ENCODE measurements at regions not wholly inside any gene's neighbourhood (a gene's known extent, or its start where the extent isn't known, plus 50 kb on each side); places are given as distances from the start of the nearest gene placed in this dataset.

- no peak for FAIRE-seq
These were observed 107.1 kb downstream of the CEBPB start for GRCh38 chr20:50297498-50298376.

GRCh38 chr20:50298554-50299324 lies 108.1 kb downstream of the CEBPB start:
- FAIRE-seq (no peak), DNase-seq (ENCODE audit: insufficient read length) (no peak)
- no peak for TF ChIP-seq POLR2AphosphoS5 (IDR thresholded peaks at IDR 0.05; ENCODE audit: low read depth, low read length)
- no peak for TF ChIP-seq POLR2A (IDR thresholded peaks at IDR 0.05; ENCODE audit: low read depth, low read length)
- TF ChIP-seq TAF1 (IDR thresholded peaks at IDR 0.05; ENCODE audit: borderline replicate concordance, low read depth, low read length), result no peak

More at GRCh38 chr20:50297498-50298376, 107.1 kb downstream of the CEBPB start:
- no peak for TF ChIP-seq POLR2AphosphoS5 (IDR thresholded peaks at IDR 0.05; ENCODE audit: low read depth, low read length)
- TF ChIP-seq TAF1 (IDR thresholded peaks at IDR 0.05; ENCODE audit: borderline replicate concordance, low read depth, low read length), result no peak
- TF ChIP-seq POLR2A (IDR thresholded peaks at IDR 0.05; ENCODE audit: low read depth, low read length), result no peak
- no peak for DNase-seq (ENCODE audit: insufficient read length)

GRCh38 chr20:50299325-50299629 lies 108.6 kb downstream of the CEBPB start:
- TF ChIP-seq TAF1 (IDR thresholded peaks at IDR 0.05; ENCODE audit: borderline replicate concordance, low read depth, low read length) (no peak), POLR2AphosphoS5 (IDR thresholded peaks at IDR 0.05; ENCODE audit: low read depth, low read length) (no peak), POLR2A (IDR thresholded peaks at IDR 0.05; ENCODE audit: low read depth, low read length) (no peak)
- no peak for FAIRE-seq

GRCh38 chr20:50301165-50301564 lies 110.5 kb downstream of the CEBPB start:
- FAIRE-seq (no peak), DNase-seq (ENCODE audit: insufficient read length) (no peak)
- no peak for TF ChIP-seq POLR2A (IDR thresholded peaks at IDR 0.05; ENCODE audit: low read depth, low read length)
- no peak for TF ChIP-seq POLR2AphosphoS5 (IDR thresholded peaks at IDR 0.05; ENCODE audit: low read depth, low read length)
- no peak for TF ChIP-seq TAF1 (IDR thresholded peaks at IDR 0.05; ENCODE audit: borderline replicate concordance, low read depth, low read length)

More at GRCh38 chr20:50299325-50299629, 108.6 kb downstream of the CEBPB start:
- no peak for DNase-seq (ENCODE audit: insufficient read length)

DNA sequence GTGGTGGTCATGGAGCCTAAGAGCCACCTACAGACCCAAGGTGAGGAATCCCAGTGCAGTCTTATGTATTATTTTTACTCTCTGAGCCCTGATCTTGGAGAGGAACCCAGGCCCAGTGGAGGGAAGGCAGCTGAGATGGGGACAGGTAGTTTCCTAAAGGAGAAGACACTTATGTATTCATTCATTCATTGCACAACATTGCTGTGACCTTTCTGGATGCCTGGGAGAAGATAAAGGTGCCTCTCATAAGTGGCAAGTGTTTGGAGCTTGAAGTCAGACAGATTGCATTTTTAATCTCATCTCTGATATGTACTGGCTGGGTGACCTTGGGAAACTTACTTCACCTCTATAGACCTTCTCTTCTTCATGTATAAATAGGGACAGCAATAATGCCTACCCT lies 111.1 kb downstream of the CEBPB start:
- DNase-seq (ENCODE audit: insufficient read length) (no peak), FAIRE-seq (no peak)
- TF ChIP-seq TAF1 (IDR thresholded peaks at IDR 0.05; ENCODE audit: borderline replicate concordance, low read depth, low read length) (no peak), POLR2AphosphoS5 (IDR thresholded peaks at IDR 0.05; ENCODE audit: low read depth, low read length) (no peak), POLR2A (IDR thresholded peaks at IDR 0.05; ENCODE audit: low read depth, low read length) (no peak)

- FAIRE-seq, result no peak
- TF ChIP-seq POLR2AphosphoS5 (IDR thresholded peaks at IDR 0.05; ENCODE audit: low read depth, low read length), result no peak
- no peak for TF ChIP-seq TAF1 (IDR thresholded peaks at IDR 0.05; ENCODE audit: borderline replicate concordance, low read depth, low read length)
- no peak for TF ChIP-seq POLR2A (IDR thresholded peaks at IDR 0.05; ENCODE audit: low read depth, low read length)
- no peak for DNase-seq (ENCODE audit: insufficient read length)
These were observed 111.9 kb downstream of the CEBPB start for GRCh38 chr20:50302341-50303057.

DNA sequence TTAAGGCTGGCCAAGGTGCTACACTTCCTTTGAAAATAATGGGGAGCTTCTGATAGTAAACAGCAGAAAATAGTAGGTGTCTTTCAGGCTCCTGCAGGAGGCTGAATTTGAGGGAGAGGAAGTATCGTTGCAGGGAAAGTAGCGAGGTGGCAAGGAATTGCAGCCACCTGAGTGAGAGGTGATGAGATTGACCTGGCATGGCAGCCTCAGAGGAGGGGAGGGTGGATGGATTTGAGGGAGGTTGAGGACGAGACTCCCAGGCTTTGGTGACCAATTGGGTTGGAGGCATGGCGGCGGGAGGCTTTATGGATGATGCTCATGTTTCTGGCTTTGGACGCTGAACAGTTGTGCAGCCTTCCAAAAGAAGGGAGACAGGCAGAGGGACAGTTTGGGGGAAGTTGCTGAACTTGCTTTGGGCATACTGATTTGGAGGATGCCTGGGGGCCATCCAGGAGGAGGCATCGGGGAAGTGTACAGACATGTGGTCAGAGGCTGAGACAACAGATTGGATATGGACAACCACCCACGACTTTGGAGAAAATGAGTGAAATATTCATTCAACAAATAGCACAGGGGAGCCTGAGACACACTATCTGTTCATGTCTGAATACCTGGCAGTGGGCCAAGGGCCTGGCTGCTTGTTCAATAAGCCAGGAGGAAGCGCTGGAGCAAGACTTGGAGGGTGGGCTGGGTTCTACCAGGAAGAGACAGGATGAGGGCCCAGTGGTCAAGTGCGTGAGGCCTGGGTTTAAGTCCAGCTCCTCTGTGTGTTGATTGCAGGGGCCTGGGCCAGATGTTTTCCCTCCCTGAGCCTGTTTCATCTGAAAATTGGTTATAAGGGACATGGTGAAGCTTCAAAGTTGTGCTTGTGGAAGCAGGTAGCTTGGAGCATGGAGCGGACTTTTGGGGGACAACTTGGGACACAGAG lies 113.2 kb downstream of the CEBPB start:
- FAIRE-seq, result no peak
- TF ChIP-seq POLR2A (IDR thresholded peaks at IDR 0.05; ENCODE audit: low read depth, low read length), result no peak
- no peak for TF ChIP-seq POLR2AphosphoS5 (IDR thresholded peaks at IDR 0.05; ENCODE audit: low read depth, low read length)
- TF ChIP-seq TAF1 (IDR thresholded peaks at IDR 0.05; ENCODE audit: borderline replicate concordance, low read depth, low read length), result no peak
- DNase-seq (ENCODE audit: insufficient read length), result no peak

DNA sequence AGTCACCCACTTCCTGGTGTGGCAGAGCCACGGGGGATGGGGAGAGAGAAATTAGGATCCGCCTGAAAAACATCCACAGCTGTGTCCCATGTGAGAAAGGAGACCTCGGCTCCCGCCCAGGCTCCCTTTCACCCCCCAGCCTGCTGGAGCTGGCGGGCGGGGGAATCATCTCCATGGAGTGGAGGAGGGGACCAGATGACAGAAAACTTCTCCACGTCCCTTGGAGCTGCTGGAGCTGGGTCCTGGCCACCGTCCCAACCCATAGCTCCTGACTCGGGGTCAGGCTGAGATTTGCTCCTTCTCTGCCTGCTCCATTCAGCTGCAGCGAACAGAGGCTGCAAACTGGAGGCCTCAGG lies 113.8 kb downstream of the CEBPB start:
- no peak for FAIRE-seq
- TF ChIP-seq POLR2A (IDR thresholded peaks at IDR 0.05; ENCODE audit: low read depth, low read length) (no peak), POLR2AphosphoS5 (IDR thresholded peaks at IDR 0.05; ENCODE audit: low read depth, low read length) (no peak), TAF1 (IDR thresholded peaks at IDR 0.05; ENCODE audit: borderline replicate concordance, low read depth, low read length) (no peak)
- DNase-seq (ENCODE audit: insufficient read length), result no peak

- TF ChIP-seq POLR2A (IDR thresholded peaks at IDR 0.05; ENCODE audit: low read depth, low read length) (no peak), POLR2AphosphoS5 (IDR thresholded peaks at IDR 0.05; ENCODE audit: low read depth, low read length) (no peak), TAF1 (IDR thresholded peaks at IDR 0.05; ENCODE audit: borderline replicate concordance, low read depth, low read length) (no peak)
- DNase-seq (ENCODE audit: insufficient read length) (no peak), FAIRE-seq (no peak)
These were observed 114.4 kb downstream of the CEBPB start for GRCh38 chr20:50304923-50305635.

Measured in GM12892 (cell line).